ENCODE measurements at regions not wholly inside any gene's neighbourhood (a gene's known extent, or its start where the extent isn't known, plus 50 kb on each side); places are given as distances from the start of the nearest gene placed in this dataset.

GRCh38 chr6:14984519-14984853, 261.4 kb upstream of the JARID2 start:
- Mint-ChIP-seq H3K27ac (no peak overlapping the region), H3K4me3 (no peak overlapping the region), H3K36me3 (ENCODE audit: insufficient read depth in 2 of 2) (peaks cover 0 to 1% of the 10 kb centered on the region in 2 donors), H3K27me3 (ENCODE audit: low read depth) (no peaks in the 10 kb centered on the region), H3K9me3 (no peaks in the 10 kb centered on the region), H3K4me1 (ENCODE audit: low read depth) (no peaks in the 10 kb centered on the region)
- ATAC-seq (replicated peaks in 1 of 2) = no peak
- DNase-seq = no peak

GRCh38 chr6:14985366-14985765, 260.5 kb upstream of the JARID2 start:
- DNase-seq (no peak), ATAC-seq (replicated peaks in 1 of 2) (no peak)
- H3K4me3 Mint-ChIP-seq = no peak overlapping the region
- H3K9me3 Mint-ChIP-seq = no peaks in the 10 kb centered on the region
- H3K4me1 Mint-ChIP-seq (ENCODE audit: low read depth) = no peaks in the 10 kb centered on the region
- no peak overlapping the region for H3K27ac Mint-ChIP-seq
- peaks cover 0 to 1% of the 10 kb centered on the region in 2 donors for H3K36me3 Mint-ChIP-seq (ENCODE audit: insufficient read depth in 2 of 2)
- H3K27me3 Mint-ChIP-seq (ENCODE audit: low read depth) = no peaks in the 10 kb centered on the region

- Mint-ChIP-seq H3K4me3 (no peak overlapping the region), H3K27ac (no peak overlapping the region), H3K9me3 (no peaks in the 10 kb centered on the region), H3K36me3 (ENCODE audit: insufficient read depth in 2 of 2) (peaks cover 0 to 1% of the 10 kb centered on the region in 2 donors), H3K27me3 (ENCODE audit: low read depth) (peaks cover 1% of the 10 kb centered on the region), H3K4me1 (ENCODE audit: low read depth) (no peaks in the 10 kb centered on the region)
- no peak for ATAC-seq (replicated peaks in 1 of 2)
- DNase-seq = no peak
These were observed 259.5 kb upstream of the JARID2 start for GRCh38 chr6:14986370-14986769.

GRCh38 chr6:14987490-14987889, 258.4 kb upstream of the JARID2 start:
- Mint-ChIP-seq H3K9me3 (no peaks in the 10 kb centered on the region), H3K4me1 (ENCODE audit: low read depth) (no peaks in the 10 kb centered on the region), H3K36me3 (ENCODE audit: insufficient read depth in 2 of 2) (peaks cover 0 to 1% of the 10 kb centered on the region in 2 donors), H3K4me3 (no peak overlapping the region), H3K27me3 (ENCODE audit: low read depth) (peaks cover 5% of the 10 kb centered on the region), H3K27ac (no peak overlapping the region)
- DNase-seq = no peak
- ATAC-seq (replicated peaks in 1 of 2) = no peak

- Mint-ChIP-seq H3K9me3 (no peaks in the 10 kb centered on the region), H3K27me3 (ENCODE audit: low read depth) (peaks cover 5% of the 10 kb centered on the region), H3K27ac (no peak overlapping the region), H3K4me3 (no peak overlapping the region), H3K4me1 (ENCODE audit: low read depth) (no peaks in the 10 kb centered on the region), H3K36me3 (ENCODE audit: insufficient read depth in 2 of 2) (no peaks in the 10 kb centered on the region)
- DNase-seq (no peak), ATAC-seq (replicated peaks in 1 of 2) (no peak)
These were observed 253.5 kb upstream of the JARID2 start for GRCh38 chr6:14992382-14992781.

- Mint-ChIP-seq H3K9me3 (no peaks in the 10 kb centered on the region), H3K4me3 (no peak overlapping the region), H3K27me3 (ENCODE audit: low read depth) (peaks cover 5% of the 10 kb centered on the region), H3K4me1 (ENCODE audit: low read depth) (no peaks in the 10 kb centered on the region), H3K36me3 (ENCODE audit: insufficient read depth in 2 of 2) (no peaks in the 10 kb centered on the region), H3K27ac (no peak overlapping the region)
- DNase-seq (no peak), ATAC-seq (replicated peaks in 1 of 2) (no peak)
These were observed 250.7 kb upstream of the JARID2 start for GRCh38 chr6:14995208-14995607.

GRCh38 chr6:14995966-14996602, 249.8 kb upstream of the JARID2 start:
- Mint-ChIP-seq H3K4me1 (ENCODE audit: low read depth) (no peaks in the 10 kb centered on the region), H3K9me3 (no peaks in the 10 kb centered on the region), H3K4me3 (no peak overlapping the region), H3K27ac (no peak overlapping the region), H3K36me3 (ENCODE audit: insufficient read depth in 2 of 2) (no peaks in the 10 kb centered on the region), H3K27me3 (ENCODE audit: low read depth) (peaks cover 5% of the 10 kb centered on the region)
- ATAC-seq (replicated peaks in 1 of 2) (no peak), DNase-seq (no peak)

- DNase-seq = no peak
- Mint-ChIP-seq H3K4me3 (no peak overlapping the region), H3K27ac (no peak overlapping the region), H3K36me3 (ENCODE audit: insufficient read depth in 2 of 2) (no peaks in the 10 kb centered on the region), H3K9me3 (no peaks in the 10 kb centered on the region), H3K27me3 (ENCODE audit: low read depth) (no peaks in the 10 kb centered on the region), H3K4me1 (ENCODE audit: low read depth) (no peaks in the 10 kb centered on the region)
- no peak for ATAC-seq (replicated peaks in 1 of 2)
These were observed 249.0 kb upstream of the JARID2 start for GRCh38 chr6:14996892-14997291.

- H3K4me1 Mint-ChIP-seq (ENCODE audit: low read depth) = no peaks in the 10 kb centered on the region
- DNase-seq = no peak
- H3K36me3 Mint-ChIP-seq (ENCODE audit: insufficient read depth in 2 of 2) = no peaks in the 10 kb centered on the region
- ATAC-seq (replicated peaks in 1 of 2) = no peak
- H3K4me3 Mint-ChIP-seq = no peak overlapping the region
- H3K27me3 Mint-ChIP-seq (ENCODE audit: low read depth) = no peaks in the 10 kb centered on the region
- H3K27ac Mint-ChIP-seq = no peak overlapping the region
- H3K9me3 Mint-ChIP-seq = no peaks in the 10 kb centered on the region
These were observed 248.4 kb upstream of the JARID2 start for GRCh38 chr6:14997507-14997906.

- ATAC-seq (replicated peaks in 1 of 2) = no peak
- H3K4me3 Mint-ChIP-seq = no peak overlapping the region
- no peak for DNase-seq
- no peak overlapping the region for H3K27ac Mint-ChIP-seq
- H3K27me3 Mint-ChIP-seq (ENCODE audit: low read depth) = no peaks in the 10 kb centered on the region
- no peaks in the 10 kb centered on the region for H3K36me3 Mint-ChIP-seq (ENCODE audit: insufficient read depth in 2 of 2)
- H3K9me3 Mint-ChIP-seq = no peaks in the 10 kb centered on the region
- H3K4me1 Mint-ChIP-seq (ENCODE audit: low read depth) = no peaks in the 10 kb centered on the region
These were observed 246.8 kb upstream of the JARID2 start for GRCh38 chr6:14999106-14999505.

- no peaks in the 10 kb centered on the region for H3K36me3 Mint-ChIP-seq (ENCODE audit: insufficient read depth in 2 of 2)
- no peak overlapping the region for H3K27ac Mint-ChIP-seq
- no peak overlapping the region for H3K4me3 Mint-ChIP-seq
- no peaks in the 10 kb centered on the region for H3K9me3 Mint-ChIP-seq
- ATAC-seq (replicated peaks in 1 of 2) = no peak
- no peak for DNase-seq
- no peaks in the 10 kb centered on the region for H3K4me1 Mint-ChIP-seq (ENCODE audit: low read depth)
- no peaks in the 10 kb centered on the region for H3K27me3 Mint-ChIP-seq (ENCODE audit: low read depth)
These were observed 244.5 kb upstream of the JARID2 start for GRCh38 chr6:15001326-15001910.

GRCh38 chr6:15008269-15008668, 237.6 kb upstream of the JARID2 start:
- no peak overlapping the region for H3K27ac Mint-ChIP-seq
- H3K4me3 Mint-ChIP-seq = no peak overlapping the region
- peaks cover 0 to 2% of the 10 kb centered on the region in 2 donors for H3K9me3 Mint-ChIP-seq
- no peak for ATAC-seq (replicated peaks in 1 of 2)
- no peak for DNase-seq
- no peaks in the 10 kb centered on the region for H3K4me1 Mint-ChIP-seq (ENCODE audit: low read depth)
- H3K27me3 Mint-ChIP-seq (ENCODE audit: low read depth) = no peaks in the 10 kb centered on the region
- peaks cover 0 to 4% of the 10 kb centered on the region in 2 donors for H3K36me3 Mint-ChIP-seq (ENCODE audit: insufficient read depth in 2 of 2)

- DNase-seq (no peak), ATAC-seq (replicated peaks in 1 of 2) (no peak)
- no peak overlapping the region for H3K27ac Mint-ChIP-seq
- H3K27me3 Mint-ChIP-seq (ENCODE audit: low read depth) = peaks cover 23% of the 10 kb centered on the region
- H3K4me3 Mint-ChIP-seq = no peak overlapping the region
- no peaks in the 10 kb centered on the region for H3K9me3 Mint-ChIP-seq
- peaks cover 0 to 1% of the 10 kb centered on the region in 2 donors for H3K36me3 Mint-ChIP-seq (ENCODE audit: insufficient read depth in 2 of 2)
- peaks cover 28% of the 10 kb centered on the region for H3K4me1 Mint-ChIP-seq (ENCODE audit: low read depth)
These were observed 230.9 kb upstream of the JARID2 start for GRCh38 chr6:15014958-15015357.

- H3K4me3 Mint-ChIP-seq = no peak overlapping the region
- H3K4me1 Mint-ChIP-seq (ENCODE audit: low read depth) = peaks cover 39% of the 10 kb centered on the region
- peaks cover 23% of the 10 kb centered on the region for H3K27me3 Mint-ChIP-seq (ENCODE audit: low read depth)
- ATAC-seq (replicated peaks in 1 of 2) = no peak
- DNase-seq = no peak
- peaks cover 0 to 2% of the 10 kb centered on the region in 2 donors for H3K9me3 Mint-ChIP-seq
- no peak overlapping the region for H3K27ac Mint-ChIP-seq
- H3K36me3 Mint-ChIP-seq (ENCODE audit: insufficient read depth in 2 of 2) = peaks cover 2 to 3% of the 10 kb centered on the region in 2 donors
These were observed 229.1 kb upstream of the JARID2 start for GRCh38 chr6:15016813-15017212.

Measured in activated T-cell treated with anti-CD3 and anti-CD28 coated beads, Interleukin-2, amount 50 U/mL, for 72 hours (primary cell).